ENCODE measurements at regions not wholly inside any gene's neighbourhood (a gene's known extent, or its start where the extent isn't known, plus 50 kb on each side); places are given as distances from the start of the nearest gene placed in this dataset.

- Mint-ChIP-seq H3K36me3 (ENCODE audit: low read depth) (no peaks in the 10 kb centered on the region), H3K4me3 (no peak overlapping the region), H3K4me1 (peaks cover 11% of the 10 kb centered on the region), H3K27me3 (no peaks in the 10 kb centered on the region), H3K9me3 (no peaks in the 10 kb centered on the region), H3K27ac (no peak overlapping the region)
- ATAC-seq (ENCODE audit: low read depth) (no peak), DNase-seq (no peak)
- intact Hi-C loops (cut with micrococcal nuclease): no loop called here
- POLR2A ChIA-PET: interaction anchor here (0.5 kb wide), 1 partner anchor 1403 kb away, joined by 3 read pairs; no protein-coding TSS in a partner anchor
- CTCF ChIA-PET: no interaction called here
- no peak for TF ChIP-seq CTCF (IDR thresholded peaks at IDR 0.05)
Measured at GRCh38 chr14:96931751-96932150, 134.6 kb downstream of the VRK1 start.

GRCh38 chr14:96934638-96935330 is 137.6 kb downstream of the VRK1 start:
- Mint-ChIP-seq H3K4me3 (no peak overlapping the region), H3K27me3 (no peaks in the 10 kb centered on the region), H3K36me3 (ENCODE audit: low read depth) (no peaks in the 10 kb centered on the region), H3K9me3 (no peaks in the 10 kb centered on the region), H3K4me1 (peaks cover 10% of the 10 kb centered on the region), H3K27ac (no peak overlapping the region)
- ChIA-PET POLR2A (no interaction called here), CTCF (no interaction called here)
- no peak for ATAC-seq (ENCODE audit: low read depth)
- TF ChIP-seq CTCF (IDR thresholded peaks at IDR 0.05): no peak
- no peak for DNase-seq
- intact Hi-C loops (cut with micrococcal nuclease): no loop called here

DNA sequence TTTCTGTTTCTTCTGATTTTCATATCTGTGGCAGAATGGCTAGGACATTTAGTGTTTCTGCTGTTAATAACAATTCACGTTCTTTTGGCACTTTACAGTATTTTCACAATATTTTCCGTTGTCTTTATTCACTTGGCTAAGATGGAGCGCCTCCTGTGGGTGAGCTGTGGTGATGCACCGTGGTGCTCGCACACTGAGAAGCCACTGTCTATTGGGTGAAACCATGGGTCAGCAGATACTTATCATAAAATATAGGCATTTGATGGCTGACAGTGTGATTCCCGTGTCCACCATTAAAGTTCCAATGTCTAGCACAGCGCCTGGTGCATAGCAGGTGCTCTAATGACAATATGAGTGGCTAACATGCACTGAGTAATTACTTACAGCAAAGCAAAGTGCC is 141.8 kb downstream of the VRK1 start:
- intact Hi-C loops (cut with micrococcal nuclease): no loop called here
- Mint-ChIP-seq H3K4me3 (no peak overlapping the region), H3K4me1 (peaks cover 10% of the 10 kb centered on the region), H3K36me3 (ENCODE audit: low read depth) (no peaks in the 10 kb centered on the region), H3K9me3 (no peaks in the 10 kb centered on the region), H3K27me3 (no peaks in the 10 kb centered on the region), H3K27ac (no peak overlapping the region)
- TF ChIP-seq CTCF (IDR thresholded peaks at IDR 0.05): no peak
- DNase-seq (no peak), ATAC-seq (ENCODE audit: low read depth) (no peak)
- ChIA-PET POLR2A (no interaction called here), CTCF (no interaction called here)

GRCh38 chr14:96940009-96940408 is 142.8 kb downstream of the VRK1 start:
- Mint-ChIP-seq H3K4me1 (peaks cover 10% of the 10 kb centered on the region), H3K27ac (no peak overlapping the region), H3K4me3 (no peak overlapping the region), H3K27me3 (no peaks in the 10 kb centered on the region), H3K36me3 (ENCODE audit: low read depth) (no peaks in the 10 kb centered on the region), H3K9me3 (no peaks in the 10 kb centered on the region)
- ATAC-seq (ENCODE audit: low read depth) (no peak), DNase-seq (no peak)
- ChIA-PET CTCF (no interaction called here), POLR2A (no interaction called here)
- no peak for TF ChIP-seq CTCF (IDR thresholded peaks at IDR 0.05)
- intact Hi-C loops (cut with micrococcal nuclease): no loop called here

GRCh38 chr14:96944297-96944696 is 147.1 kb downstream of the VRK1 start:
- Mint-ChIP-seq H3K27ac (no peak overlapping the region), H3K4me3 (no peak overlapping the region), H3K9me3 (peaks cover 2% of the 10 kb centered on the region), H3K4me1 (peaks cover 10% of the 10 kb centered on the region), H3K36me3 (ENCODE audit: low read depth) (no peaks in the 10 kb centered on the region), H3K27me3 (no peaks in the 10 kb centered on the region)
- CTCF ChIA-PET: no interaction called here
- TF ChIP-seq CTCF (IDR thresholded peaks at IDR 0.05): no peak
- ATAC-seq (ENCODE audit: low read depth) (no peak), DNase-seq (no peak)
- intact Hi-C loops (cut with micrococcal nuclease): no loop called here
- POLR2A ChIA-PET: no interaction called here

Data from activated B cell treated with CpG ODN at 0.5 μM for 24 hours (primary cell).